Dedifferentiated amniotic fluid mesenchymal stem cell (primary cell): ENCODE measurements at regions not wholly inside any gene's neighbourhood (a gene's known extent, or its start where the extent isn't known, plus 50 kb on each side); places are given as distances from the start of the nearest gene placed in this dataset.
"Not testable (repeated sequence)": the region's sequence is repeated elsewhere in the genome, so short reads cannot be mapped to it uniquely, and the experiment has no call there.

Experiments used
- DNase-seq: peaks from one replicate; pipeline ENCODE4 v3.0.0-alpha.2; 2016; ENCODE audit errors: extremely low spot score

GRCh38 chr3:164752812-164753211, 325.5 kb downstream of the SI start:
- DNase-seq: peak; percentile 15

GRCh38 chr3:164748626-164749025, 329.7 kb downstream of the SI start:
- no peak for DNase-seq

- DNase-seq: no peak
Measured at GRCh38 chr3:164741869-164742268, 336.4 kb downstream of the SI start.

GRCh38 chr3:164737174-164737573, 341.1 kb downstream of the SI start:
- no peak for DNase-seq

- no peak for DNase-seq
Measured at GRCh38 chr3:164732166-164732565, 346.1 kb downstream of the SI start.

- DNase-seq: no peak
Measured at GRCh38 chr3:164730815-164731360, 347.4 kb downstream of the SI start.

- DNase-seq: no peak
Measured at GRCh38 chr3:164723396-164723795, 354.9 kb downstream of the SI start.

- not testable (repeated sequence) for DNase-seq
Measured at GRCh38 chr3:164702808-164703207, 375.5 kb downstream of the SI start.

GRCh38 chr3:164687902-164688301, 390.4 kb downstream of the SI start:
- DNase-seq: no peak

- no peak for DNase-seq
Measured at GRCh38 chr3:164687211-164687610, 391.1 kb downstream of the SI start.

GRCh38 chr3:164683489-164683888, 394.8 kb downstream of the SI start:
- no peak for DNase-seq

- no peak for DNase-seq
Measured at GRCh38 chr3:164679245-164679644, 399.1 kb downstream of the SI start.

- DNase-seq: no peak
Measured at GRCh38 chr3:164677317-164677716, 401.0 kb downstream of the SI start.

GRCh38 chr3:164673738-164674137, 404.6 kb downstream of the SI start:
- no peak for DNase-seq

GRCh38 chr3:164658125-164658524, 420.2 kb downstream of the SI start:
- DNase-seq: no peak

- no peak for DNase-seq
Measured at GRCh38 chr3:164657631-164658030, 420.7 kb downstream of the SI start.

- no peak for DNase-seq
Measured at GRCh38 chr3:164655462-164655861, 422.8 kb downstream of the SI start.

GRCh38 chr3:164641071-164641470, 437.2 kb downstream of the SI start:
- peak; percentile 89 for DNase-seq

- DNase-seq: no peak
Measured at GRCh38 chr3:164640591-164640990, 437.7 kb downstream of the SI start.

GRCh38 chr3:164620956-164621355, 457.3 kb downstream of the SI start:
- no peak for DNase-seq

GRCh38 chr3:164620423-164620822, 457.9 kb downstream of the SI start:
- no peak for DNase-seq

- no peak for DNase-seq
Measured at GRCh38 chr3:164612751-164613150, 465.5 kb downstream of the SI start.

GRCh38 chr3:164608554-164609276, 469.6 kb downstream of the SI start:
- DNase-seq: no peak

- no peak for DNase-seq
Measured at GRCh38 chr3:164604687-164605086, 473.6 kb downstream of the SI start.
